ENCODE measurements at regions not wholly inside any gene's neighbourhood (a gene's known extent, or its start where the extent isn't known, plus 50 kb on each side); places are given as distances from the start of the nearest gene placed in this dataset.

DNA sequence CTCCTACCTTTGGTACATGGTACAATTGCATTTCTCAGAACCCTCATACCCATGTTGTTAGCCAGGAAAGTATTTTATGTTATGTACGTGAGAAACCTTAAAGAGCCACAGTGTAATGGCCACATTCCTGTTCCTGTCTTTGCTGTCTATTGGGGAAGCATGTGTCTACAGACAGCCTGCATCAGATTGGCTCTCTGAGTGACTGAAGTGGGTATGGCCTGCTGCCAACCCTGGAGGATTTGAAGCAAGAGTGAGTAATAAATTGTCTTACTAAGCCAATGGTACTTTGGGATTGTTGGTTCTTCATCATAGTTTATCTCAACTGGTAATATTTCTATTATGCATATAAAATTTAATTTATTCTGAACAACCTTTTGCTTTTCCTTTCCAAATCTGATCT, 574.1 kb downstream of the LMO7 start:
- TF ChIP-seq, protein P1, sequence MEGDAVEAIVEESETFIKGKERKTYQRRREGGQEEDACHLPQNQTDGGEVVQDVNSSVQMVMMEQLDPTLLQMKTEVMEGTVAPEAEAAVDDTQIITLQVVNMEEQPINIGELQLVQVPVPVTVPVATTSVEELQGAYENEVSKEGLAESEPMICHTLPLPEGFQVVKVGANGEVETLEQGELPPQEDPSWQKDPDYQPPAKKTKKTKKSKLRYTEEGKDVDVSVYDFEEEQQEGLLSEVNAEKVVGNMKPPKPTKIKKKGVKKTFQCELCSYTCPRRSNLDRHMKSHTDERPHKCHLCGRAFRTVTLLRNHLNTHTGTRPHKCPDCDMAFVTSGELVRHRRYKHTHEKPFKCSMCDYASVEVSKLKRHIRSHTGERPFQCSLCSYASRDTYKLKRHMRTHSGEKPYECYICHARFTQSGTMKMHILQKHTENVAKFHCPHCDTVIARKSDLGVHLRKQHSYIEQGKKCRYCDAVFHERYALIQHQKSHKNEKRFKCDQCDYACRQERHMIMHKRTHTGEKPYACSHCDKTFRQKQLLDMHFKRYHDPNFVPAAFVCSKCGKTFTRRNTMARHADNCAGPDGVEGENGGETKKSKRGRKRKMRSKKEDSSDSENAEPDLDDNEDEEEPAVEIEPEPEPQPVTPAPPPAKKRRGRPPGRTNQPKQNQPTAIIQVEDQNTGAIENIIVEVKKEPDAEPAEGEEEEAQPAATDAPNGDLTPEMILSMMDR (IDR thresholded peaks at IDR 0.05) = no peak
- TF ChIP-seq POLR2A (IDR thresholded peaks at IDR 0.05) = no peak

Data from testis (tissue), 2 donors.